BLaER1 (cell line): ENCODE measurements at regions not wholly inside any gene's neighbourhood (a gene's known extent, or its start where the extent isn't known, plus 50 kb on each side); places are given as distances from the start of the nearest gene placed in this dataset.

Experiments
- H3K27ac ChIP-seq: shearing (Covaris generic); formaldehyde crosslinking; 2 replicates; pipeline ENCODE4 v1.8.1; 2022
- H3K27me3 ChIP-seq: shearing (Covaris generic); formaldehyde crosslinking; 2 replicates; pipeline ENCODE4 v1.8.1; 2022
- H3K36me3 ChIP-seq: shearing (Covaris generic); formaldehyde crosslinking; 2 replicates; pipeline ENCODE4 v1.8.1; 2022
- H3K4me1 ChIP-seq: shearing (Covaris generic); formaldehyde crosslinking; 2 replicates; pipeline ENCODE4 v1.8.1; 2022
- H3K4me2 ChIP-seq: shearing (Covaris generic); formaldehyde crosslinking; 2 replicates; pipeline ENCODE4 v1.8.1; 2022
- H3K4me3 ChIP-seq: shearing (Covaris generic); formaldehyde crosslinking; 2 replicates; pipeline ENCODE4 v1.8.1; 2022
- H3K9ac ChIP-seq: shearing (Covaris generic); formaldehyde crosslinking; 2 replicates; pipeline ENCODE4 v1.8.1; 2022
- H3K9me3 ChIP-seq: shearing (Covaris generic); formaldehyde crosslinking; 2 replicates; pipeline ENCODE4 v1.8.1; 2022
- H4K20me1 ChIP-seq: shearing (Covaris generic); formaldehyde crosslinking; 2 replicates; pipeline ENCODE4 v1.8.1; 2022
- Cebpa-rat ChIP-seq: shearing (Covaris generic); IDR thresholded peaks from 2 replicates; pipeline ENCODE4 v1.8.1; 2022

GRCh38 chr1:169053196-169053595 lies 53.3 kb upstream of the ATP1B1 start:
- Histone ChIP-seq H3K27me3 (no peaks in the 10 kb centered on the region), H3K4me2 (no peak overlapping the region), H3K36me3 (no peaks in the 10 kb centered on the region), H3K9me3 (no peaks in the 10 kb centered on the region), H3K9ac (no peak overlapping the region), H3K4me3 (no peak overlapping the region), H3K27ac (no peak overlapping the region), H3K4me1 (peaks cover 10% of the 10 kb centered on the region), H4K20me1 (no peaks in the 10 kb centered on the region)
- no peak for TF ChIP-seq Cebpa-rat
